Suprapubic skin (tissue), 4 donors: ENCODE measurements at regions not wholly inside any gene's neighbourhood (a gene's known extent, or its start where the extent isn't known, plus 50 kb on each side); places are given as distances from the start of the nearest gene placed in this dataset.
A peak's percentile ranks its signal among the peaks of the same experiment; 100 is the strongest.
"Not testable (repeated sequence)": the region's sequence is repeated elsewhere in the genome, so short reads cannot be mapped to it uniquely, and the experiment has no call there.

Source experiments
- DNase-seq, 2 donors: peaks; one replicate each; pipeline ENCODE4 v3.0.0-alpha.2; 2019; ENCODE audit warnings: low spot score in 2 of 2
- H3K27ac ChIP-seq: fragments of 200-600 bp; sonication (generic); one replicate; pipeline ENCODE4 v1.5.1; 2019
- H3K27me3 ChIP-seq: fragments of 200-600 bp; sonication (generic); one replicate; pipeline ENCODE4 v1.5.1; 2019
- H3K36me3 ChIP-seq: fragments of 200-600 bp; sonication (generic); one replicate; pipeline ENCODE4 v1.5.1; 2019
- H3K4me1 ChIP-seq: fragments of 200-600 bp; sonication (generic); one replicate; pipeline ENCODE4 v1.5.1; 2019
- H3K4me3 ChIP-seq: fragments of 200-600 bp; sonication (generic); one replicate; pipeline ENCODE4 v1.5.1; 2019; ENCODE audit warnings: mild to moderate bottlenecking
- H3K9me3 ChIP-seq: fragments of 200-600 bp; sonication (generic); one replicate; pipeline ENCODE4 v1.5.1; 2019
- WGBS: methylation state at CpG from one replicate; pipeline ENCODE4 v1.1.5; 2018; 5-methylcytosine and 5-hydroxymethylcytosine counted together

- not testable (repeated sequence) for H3K27me3 ChIP-seq, H3K27ac ChIP-seq, H3K4me1 ChIP-seq, H3K9me3 ChIP-seq, H3K36me3 ChIP-seq, H3K4me3 ChIP-seq
- peak in 1 of 2 donors; percentile 26 for DNase-seq
- 93% methylated on average over 3 of the region's 7 CpGs for WGBS
Observed at GRCh38 chr5:71230839-71231505, 163.5 kb upstream of the GTF2H2 start.
